Glutamatergic neuron (in vitro differentiated cells): ENCODE measurements at regions not wholly inside any gene's neighbourhood (a gene's known extent, or its start where the extent isn't known, plus 50 kb on each side); places are given as distances from the start of the nearest gene placed in this dataset.

Source experiments
- DNase-seq: peaks from one replicate; pipeline ENCODE4 v3.0.0; 2022
- H3K27ac Mint-ChIP-seq: one replicate; pipeline ENCODE4 v1.8.0; 2020; ENCODE audit warnings: mild to moderate bottlenecking, mixed read lengths, inconsistent platforms; ENCODE audit not compliant: unreplicated experiment
- H3K27me3 Mint-ChIP-seq: one replicate; pipeline ENCODE4 v1.8.0; 2020; ENCODE audit warnings: mild to moderate bottlenecking, moderate library complexity, mixed read lengths, inconsistent platforms; ENCODE audit not compliant: unreplicated experiment
- H3K36me3 Mint-ChIP-seq: one replicate; pipeline ENCODE4 v1.8.0; 2020; ENCODE audit warnings: mild to moderate bottlenecking, mixed read lengths, inconsistent platforms; ENCODE audit not compliant: unreplicated experiment
- H3K4me1 Mint-ChIP-seq: one replicate; pipeline ENCODE4 v1.8.0; 2020; ENCODE audit warnings: mild to moderate bottlenecking, low read depth, mixed read lengths, inconsistent platforms; ENCODE audit not compliant: unreplicated experiment
- H3K4me3 Mint-ChIP-seq: one replicate; pipeline ENCODE4 v1.8.0; 2020; ENCODE audit warnings: mild to moderate bottlenecking, mixed read lengths, inconsistent platforms; ENCODE audit not compliant: unreplicated experiment
- H3K9me3 Mint-ChIP-seq: one replicate; pipeline ENCODE4 v1.8.0; 2020; ENCODE audit warnings: mild to moderate bottlenecking, moderate library complexity, mixed read lengths, inconsistent platforms; ENCODE audit not compliant: unreplicated experiment
- CTCF ChIP-seq: fragments of 200-600 bp; sonication (generic); IDR thresholded peaks from one replicate; pipeline ENCODE4 v1.5.0; 2021; ENCODE audit not compliant: partially characterized antibody, unreplicated experiment

DNA sequence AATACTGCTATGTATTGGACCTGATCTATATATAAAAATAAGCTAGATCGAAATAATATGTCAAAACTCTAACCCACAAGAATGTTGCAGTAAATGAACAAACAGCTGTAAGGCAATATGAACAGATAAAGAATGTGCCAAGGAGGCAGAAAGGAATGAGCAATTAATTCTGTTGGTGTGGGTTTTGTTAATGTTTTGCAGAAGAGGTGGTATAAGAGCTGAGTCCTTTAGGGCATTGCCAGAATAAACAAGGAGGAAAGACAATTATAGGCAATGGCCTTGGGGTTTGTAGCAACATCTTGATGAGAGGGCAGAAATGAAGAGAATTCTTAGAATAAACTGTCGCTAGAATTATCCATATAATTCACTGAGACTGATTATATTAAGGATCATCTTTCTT is 240.9 kb upstream of the GULP1 start:
- no peak for DNase-seq
- no peak for TF ChIP-seq CTCF
- Mint-ChIP-seq H3K27me3 (no peaks in the 10 kb centered on the region), H3K27ac (no peak overlapping the region), H3K4me1 (no peaks in the 10 kb centered on the region), H3K9me3 (no peaks in the 10 kb centered on the region), H3K36me3 (no peaks in the 10 kb centered on the region), H3K4me3 (no peak overlapping the region)

DNA sequence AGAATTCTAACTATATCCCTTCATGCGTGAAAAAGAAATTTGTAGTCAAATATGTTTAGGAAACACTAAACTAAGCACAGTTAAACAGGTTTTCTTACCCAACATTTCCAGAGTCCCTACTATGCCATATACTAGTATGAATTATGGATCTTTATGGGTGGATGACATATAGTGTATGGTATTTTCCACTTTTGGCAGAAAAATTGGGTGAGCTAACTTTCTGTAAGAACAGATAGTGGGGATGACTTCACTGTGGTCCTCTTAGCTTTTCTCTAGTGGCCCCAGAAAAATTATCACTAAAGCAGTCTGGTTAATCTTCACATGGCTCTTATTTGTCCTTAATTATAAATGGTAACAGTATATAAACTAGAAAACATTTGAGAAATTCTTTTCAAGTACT is 240.0 kb upstream of the GULP1 start:
- H3K9me3 Mint-ChIP-seq: no peaks in the 10 kb centered on the region
- no peaks in the 10 kb centered on the region for H3K36me3 Mint-ChIP-seq
- no peaks in the 10 kb centered on the region for H3K4me1 Mint-ChIP-seq
- TF ChIP-seq CTCF: no peak
- no peak overlapping the region for H3K4me3 Mint-ChIP-seq
- H3K27ac Mint-ChIP-seq: no peak overlapping the region
- H3K27me3 Mint-ChIP-seq: peaks cover 1% of the 10 kb centered on the region
- DNase-seq: no peak

- Mint-ChIP-seq H3K4me3 (no peak overlapping the region), H3K27ac (no peak overlapping the region), H3K4me1 (no peaks in the 10 kb centered on the region), H3K9me3 (no peaks in the 10 kb centered on the region), H3K36me3 (no peaks in the 10 kb centered on the region), H3K27me3 (no peaks in the 10 kb centered on the region)
- DNase-seq: no peak
- TF ChIP-seq CTCF: no peak
Measured at GRCh38 chr2:188065386-188065785, 226.3 kb upstream of the GULP1 start.

DNA sequence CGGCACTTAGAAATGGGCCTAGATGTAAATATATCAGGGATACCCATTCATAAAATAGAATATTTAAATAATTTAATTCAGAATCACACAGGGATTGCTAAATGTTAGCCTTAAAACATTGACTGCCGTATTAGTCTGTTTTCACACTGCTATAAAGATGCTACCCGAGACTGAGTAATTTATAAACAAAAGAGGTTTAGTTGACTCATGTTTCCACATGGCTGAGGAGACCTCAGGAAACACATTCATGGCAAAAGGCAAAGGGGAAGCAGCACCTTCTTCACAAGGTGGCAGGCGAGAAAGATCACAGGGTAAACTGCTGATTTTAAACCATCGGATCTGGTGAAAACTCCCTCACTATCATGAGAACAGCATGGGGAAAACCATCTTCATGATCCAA is 223.6 kb upstream of the GULP1 start:
- no peak overlapping the region for H3K27ac Mint-ChIP-seq
- no peak for TF ChIP-seq CTCF

DNA sequence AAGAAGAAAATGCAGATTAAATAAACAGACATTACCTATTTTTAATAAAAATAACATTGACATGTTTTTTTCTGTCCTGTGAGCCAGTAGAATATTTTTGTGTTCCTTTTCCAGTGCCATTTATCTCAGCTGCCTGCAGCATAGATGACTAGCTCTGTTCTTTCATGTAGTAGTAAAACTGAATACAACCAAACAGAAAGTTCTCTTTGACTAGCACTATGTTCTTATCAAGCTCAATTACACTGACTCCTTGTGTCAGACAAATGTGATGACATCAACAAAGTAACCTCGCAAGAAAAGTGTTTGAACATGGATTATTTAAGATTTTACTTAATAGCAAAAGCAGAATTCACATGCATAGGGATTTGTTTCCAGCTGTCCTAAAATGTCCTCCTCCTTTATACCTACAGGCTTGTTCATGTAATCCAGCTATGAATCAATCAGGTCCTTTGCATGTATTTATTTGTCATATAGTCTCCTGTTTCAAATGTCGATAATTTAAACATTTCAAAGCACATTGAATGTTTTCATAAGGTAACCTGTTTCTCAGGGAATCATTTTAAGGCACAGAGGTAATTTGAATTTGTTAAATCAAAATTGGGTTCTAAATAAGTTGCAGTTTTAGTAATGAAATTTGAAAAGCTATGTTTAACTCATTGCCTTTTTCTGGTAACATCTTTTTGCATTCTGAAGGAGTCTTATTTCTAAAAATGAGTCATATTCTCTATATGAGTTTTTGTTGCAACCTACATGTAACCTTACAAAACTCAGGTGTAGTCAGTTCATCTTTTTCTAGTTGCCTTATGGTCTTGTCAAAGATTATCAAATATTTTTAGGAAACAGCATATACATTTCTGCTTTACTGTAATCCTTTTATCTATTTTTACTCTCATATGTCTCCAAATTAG is 215.3 kb upstream of the GULP1 start:
- no peak for TF ChIP-seq CTCF
- Mint-ChIP-seq H3K36me3 (peaks cover 5% of the 10 kb centered on the region), H3K4me1 (no peaks in the 10 kb centered on the region), H3K9me3 (peaks cover 2% of the 10 kb centered on the region), H3K27me3 (no peaks in the 10 kb centered on the region), H3K4me3 (no peak overlapping the region), H3K27ac (no peak overlapping the region)
- DNase-seq: no peak

More for the DNA sequence above, 223.6 kb upstream of the GULP1 start:
- no peaks in the 10 kb centered on the region for H3K4me1 Mint-ChIP-seq
- no peak overlapping the region for H3K4me3 Mint-ChIP-seq
- H3K36me3 Mint-ChIP-seq: no peaks in the 10 kb centered on the region
- H3K27me3 Mint-ChIP-seq: no peaks in the 10 kb centered on the region
- no peak for DNase-seq
- no peaks in the 10 kb centered on the region for H3K9me3 Mint-ChIP-seq
